Osteoblast (primary cell): ENCODE measurements at regions not wholly inside any gene's neighbourhood (a gene's known extent, or its start where the extent isn't known, plus 50 kb on each side); places are given as distances from the start of the nearest gene placed in this dataset.

Experiments
- DNase-seq: peaks from one replicate; pipeline ENCODE4 v3.0.0; 2011; ENCODE audit warnings: low spot score, mixed read lengths; ENCODE audit not compliant: insufficient read length; ENCODE audit errors: missing footprints
- H2AFZ ChIP-seq: 2 replicates; pipeline ENCODE4 v1.6.0; 2011; ENCODE audit warnings: mild to moderate bottlenecking, low read length
- H3K27ac ChIP-seq: 2 replicates; pipeline ENCODE4 v1.5.1; 2011; ENCODE audit warnings: mild to moderate bottlenecking, low read depth, low read length, moderate library complexity
- H3K27me3 ChIP-seq: 2 replicates; pipeline ENCODE4 v1.6.0; 2012; ENCODE audit warnings: mild to moderate bottlenecking, control low read depth, inconsistent platforms, low read length, moderate library complexity; ENCODE audit not compliant: insufficient read depth
- H3K36me3 ChIP-seq: 2 replicates; pipeline ENCODE4 v1.5.1; 2011; ENCODE audit warnings: mild to moderate bottlenecking, low read length, control low read depth, moderate library complexity; ENCODE audit not compliant: insufficient read depth
- H3K4me1 ChIP-seq: 2 replicates; pipeline ENCODE4 v1.5.1; 2011; ENCODE audit warnings: mild to moderate bottlenecking, low read length, control low read depth, moderate library complexity; ENCODE audit not compliant: insufficient read depth
- H3K4me2 ChIP-seq: 2 replicates; pipeline ENCODE4 v1.6.0; 2011; ENCODE audit warnings: mild to moderate bottlenecking, low read length; ENCODE audit not compliant: insufficient read depth
- H3K4me3 ChIP-seq: fragments of 200-600 bp; sonication (generic); 3 replicates; pipeline ENCODE4 v1.5.1; 2012; ENCODE audit warnings: mild to moderate bottlenecking, low read length, inconsistent platforms; ENCODE audit not compliant: insufficient read depth
- H3K79me2 ChIP-seq: 2 replicates; pipeline ENCODE4 v1.6.0; 2012; ENCODE audit warnings: mild to moderate bottlenecking, low read length, control low read depth, inconsistent platforms; ENCODE audit not compliant: insufficient read depth
- H3K9me3 ChIP-seq: 2 replicates; pipeline ENCODE4 v1.5.1; 2011; ENCODE audit warnings: low read depth, low read length, control low read depth
- H4K20me1 ChIP-seq: 2 replicates; pipeline ENCODE4 v1.6.0; 2012; ENCODE audit warnings: mild to moderate bottlenecking, low read length, control low read depth; ENCODE audit not compliant: insufficient read depth
- TF ChIP-seq, protein P1 (sequence below): IDR thresholded peaks from 2 replicates; pipeline ENCODE4 v1.5.1; 2011; ENCODE audit warnings: mild to moderate bottlenecking, low read depth, low read length, moderate library complexity; ENCODE audit errors: extremely low read depth

DNA sequence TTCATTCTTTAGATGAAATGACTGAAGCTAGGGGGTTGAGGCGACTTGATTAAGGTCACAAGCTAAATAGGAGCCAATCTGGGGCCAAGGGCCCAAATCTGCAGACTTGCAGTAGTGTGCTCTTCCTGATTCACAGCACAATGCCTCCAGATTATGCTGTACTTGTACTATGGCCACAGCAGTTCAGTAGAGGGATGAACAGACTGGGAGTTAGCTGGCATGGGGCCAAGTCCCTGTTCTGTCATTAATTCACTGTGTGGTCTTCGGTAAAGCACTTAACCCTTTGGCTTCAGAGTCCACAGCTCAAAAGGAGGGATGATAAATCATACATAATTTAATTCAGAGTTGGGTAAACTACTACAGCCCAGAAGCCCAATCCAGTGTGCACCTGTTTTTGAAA, 196.8 kb downstream of the XPNPEP1 start:
- no peaks in the 10 kb centered on the region for H3K79me2 ChIP-seq
- no peak overlapping the region for H3K4me3 ChIP-seq
- H3K9me3 ChIP-seq, result no peaks in the 10 kb centered on the region
- no peak overlapping the region for H3K4me2 ChIP-seq
- H3K36me3 ChIP-seq, result no peaks in the 10 kb centered on the region
- TF ChIP-seq, protein P1, sequence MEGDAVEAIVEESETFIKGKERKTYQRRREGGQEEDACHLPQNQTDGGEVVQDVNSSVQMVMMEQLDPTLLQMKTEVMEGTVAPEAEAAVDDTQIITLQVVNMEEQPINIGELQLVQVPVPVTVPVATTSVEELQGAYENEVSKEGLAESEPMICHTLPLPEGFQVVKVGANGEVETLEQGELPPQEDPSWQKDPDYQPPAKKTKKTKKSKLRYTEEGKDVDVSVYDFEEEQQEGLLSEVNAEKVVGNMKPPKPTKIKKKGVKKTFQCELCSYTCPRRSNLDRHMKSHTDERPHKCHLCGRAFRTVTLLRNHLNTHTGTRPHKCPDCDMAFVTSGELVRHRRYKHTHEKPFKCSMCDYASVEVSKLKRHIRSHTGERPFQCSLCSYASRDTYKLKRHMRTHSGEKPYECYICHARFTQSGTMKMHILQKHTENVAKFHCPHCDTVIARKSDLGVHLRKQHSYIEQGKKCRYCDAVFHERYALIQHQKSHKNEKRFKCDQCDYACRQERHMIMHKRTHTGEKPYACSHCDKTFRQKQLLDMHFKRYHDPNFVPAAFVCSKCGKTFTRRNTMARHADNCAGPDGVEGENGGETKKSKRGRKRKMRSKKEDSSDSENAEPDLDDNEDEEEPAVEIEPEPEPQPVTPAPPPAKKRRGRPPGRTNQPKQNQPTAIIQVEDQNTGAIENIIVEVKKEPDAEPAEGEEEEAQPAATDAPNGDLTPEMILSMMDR, result no peak
- no peak overlapping the region for H2AFZ ChIP-seq
- H4K20me1 ChIP-seq, result no peaks in the 10 kb centered on the region
- H3K27me3 ChIP-seq, result no peaks in the 10 kb centered on the region
- no peak overlapping the region for H3K27ac ChIP-seq
- DNase-seq, result no peak
- no peaks in the 10 kb centered on the region for H3K4me1 ChIP-seq

DNA sequence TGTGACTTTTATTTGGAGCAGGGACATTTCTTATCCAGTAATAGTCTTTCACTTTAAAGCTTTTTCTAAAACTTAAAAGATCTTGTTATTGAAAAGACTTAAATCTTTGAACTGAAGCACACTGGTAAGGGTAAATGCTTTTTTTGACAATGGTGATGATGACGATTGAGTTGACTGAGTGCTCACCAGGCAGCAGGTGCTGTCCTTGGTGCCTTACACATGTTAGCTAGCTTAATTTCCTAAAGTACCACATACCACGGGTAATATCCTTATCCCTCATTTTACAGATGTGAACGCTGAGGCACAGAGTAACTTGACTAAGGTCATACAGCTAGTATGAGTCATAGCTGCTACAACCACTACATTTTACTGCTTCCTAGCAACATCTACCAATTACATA, 200.0 kb downstream of the XPNPEP1 start:
- no peaks in the 10 kb centered on the region for H4K20me1 ChIP-seq
- no peaks in the 10 kb centered on the region for H3K9me3 ChIP-seq
- H3K4me1 ChIP-seq, result no peaks in the 10 kb centered on the region
- H3K4me3 ChIP-seq, result no peak overlapping the region
- H3K4me2 ChIP-seq, result no peak overlapping the region
- H3K36me3 ChIP-seq, result no peaks in the 10 kb centered on the region
- no peaks in the 10 kb centered on the region for H3K27me3 ChIP-seq
- TF ChIP-seq, protein P1, result no peak
- no peak for DNase-seq
- no peak overlapping the region for H3K27ac ChIP-seq
- H3K79me2 ChIP-seq, result no peaks in the 10 kb centered on the region
- H2AFZ ChIP-seq, result no peak overlapping the region

DNA sequence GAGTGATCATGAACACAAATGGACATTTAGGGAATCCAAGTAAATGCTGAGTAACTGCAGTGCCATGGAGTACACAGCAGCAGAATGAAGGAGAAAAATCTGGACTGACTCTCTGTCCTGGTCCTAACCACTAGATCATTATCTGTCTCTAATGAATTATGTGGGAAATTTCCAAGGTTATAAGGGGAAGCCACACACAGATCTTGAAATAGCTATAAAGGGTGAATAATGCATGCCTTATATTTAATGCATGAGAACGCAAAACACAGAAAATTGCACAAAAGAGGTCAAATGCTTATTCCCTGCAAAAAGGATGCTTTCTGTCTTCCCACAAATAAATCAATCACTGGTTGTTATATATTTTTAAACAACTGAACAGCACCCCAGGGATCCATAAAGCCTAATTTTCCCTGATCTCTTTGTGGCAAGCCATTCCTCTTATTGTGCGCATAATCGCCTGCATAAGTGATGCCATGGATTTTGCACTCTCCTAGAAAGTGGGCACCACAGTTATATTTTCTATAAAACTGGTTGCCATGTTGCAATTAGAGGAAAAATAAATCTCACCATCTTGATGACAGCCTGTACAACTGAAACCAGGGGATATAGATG, 201.8 kb downstream of the XPNPEP1 start:
- H3K4me3 ChIP-seq, result no peak overlapping the region
- DNase-seq, result no peak
- no peak overlapping the region for H3K4me2 ChIP-seq
- TF ChIP-seq, protein P1, result no peak
- no peaks in the 10 kb centered on the region for H3K27me3 ChIP-seq
- H2AFZ ChIP-seq, result no peak overlapping the region
- no peaks in the 10 kb centered on the region for H3K4me1 ChIP-seq
- H4K20me1 ChIP-seq, result no peaks in the 10 kb centered on the region
- H3K27ac ChIP-seq, result no peak overlapping the region
- H3K36me3 ChIP-seq, result no peaks in the 10 kb centered on the region
- H3K79me2 ChIP-seq, result no peaks in the 10 kb centered on the region
- no peaks in the 10 kb centered on the region for H3K9me3 ChIP-seq

DNA sequence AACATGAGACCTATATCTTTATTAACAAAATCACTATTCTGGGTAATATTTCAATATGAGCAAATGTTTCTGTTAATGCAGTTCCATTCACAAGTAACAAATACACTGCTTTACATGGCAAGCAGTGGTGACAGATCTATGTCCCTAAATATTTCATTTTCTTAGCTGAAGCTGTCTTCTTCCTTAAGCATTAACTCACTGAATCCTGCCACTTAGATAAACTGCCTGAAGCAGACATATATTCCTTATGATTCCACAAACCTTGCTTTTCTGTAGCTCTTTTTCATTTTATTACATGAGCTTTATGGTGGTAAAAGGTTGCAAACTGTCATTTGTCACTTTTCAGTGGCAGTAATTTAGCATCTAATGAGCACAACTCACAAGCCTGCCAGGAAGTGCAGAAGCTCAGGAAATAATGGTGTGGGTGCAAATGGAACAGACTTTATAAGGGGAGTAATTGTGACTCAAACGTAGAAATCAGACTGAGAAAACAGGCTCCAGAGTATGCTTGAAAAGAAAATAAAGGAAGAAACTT, 217.2 kb downstream of the XPNPEP1 start:
- Histone ChIP-seq H3K4me2 (no peak overlapping the region), H3K36me3 (no peaks in the 10 kb centered on the region), H3K9me3 (peaks cover 2% of the 10 kb centered on the region), H3K27ac (no peak overlapping the region), H4K20me1 (no peaks in the 10 kb centered on the region), H3K4me1 (no peaks in the 10 kb centered on the region), H3K79me2 (no peaks in the 10 kb centered on the region), H2AFZ (no peak overlapping the region), H3K27me3 (no peaks in the 10 kb centered on the region), H3K4me3 (no peak overlapping the region)
- no peak for DNase-seq
- TF ChIP-seq, protein P1, result no peak
